MG63 (cell line): ENCODE measurements at regions not wholly inside any gene's neighbourhood (a gene's known extent, or its start where the extent isn't known, plus 50 kb on each side); places are given as distances from the start of the nearest gene placed in this dataset.
"Not testable (repeated sequence)": the region's sequence is repeated elsewhere in the genome, so short reads cannot be mapped to it uniquely, and the experiment has no call there.

Experiments
- DNase-seq: peaks from one replicate; pipeline ENCODE4 v3.0.0-alpha.2; 2020
- H3K27me3 ChIP-seq: fragments of 250-450 bp; sonication (Bioruptor Pico); 2 replicates; pipeline ENCODE4 v1.5.1; 2020; ENCODE audit warnings: mild to moderate bottlenecking, moderate library complexity
- H3K36me3 ChIP-seq: fragments of 250-450 bp; sonication (Bioruptor Pico); 2 replicates; pipeline ENCODE4 v1.5.1; 2020; ENCODE audit warnings: mild to moderate bottlenecking, moderate library complexity
- H3K4me3 ChIP-seq: fragments of 250-450 bp; sonication (Bioruptor Pico); 2 replicates; pipeline ENCODE4 v1.5.1; 2020; ENCODE audit warnings: mild to moderate bottlenecking, moderate library complexity
- H3K9me3 ChIP-seq: fragments of 250-450 bp; sonication (Bioruptor Pico); 2 replicates; pipeline ENCODE4 v1.5.1; 2020; ENCODE audit warnings: mild to moderate bottlenecking, moderate library complexity

DNA sequence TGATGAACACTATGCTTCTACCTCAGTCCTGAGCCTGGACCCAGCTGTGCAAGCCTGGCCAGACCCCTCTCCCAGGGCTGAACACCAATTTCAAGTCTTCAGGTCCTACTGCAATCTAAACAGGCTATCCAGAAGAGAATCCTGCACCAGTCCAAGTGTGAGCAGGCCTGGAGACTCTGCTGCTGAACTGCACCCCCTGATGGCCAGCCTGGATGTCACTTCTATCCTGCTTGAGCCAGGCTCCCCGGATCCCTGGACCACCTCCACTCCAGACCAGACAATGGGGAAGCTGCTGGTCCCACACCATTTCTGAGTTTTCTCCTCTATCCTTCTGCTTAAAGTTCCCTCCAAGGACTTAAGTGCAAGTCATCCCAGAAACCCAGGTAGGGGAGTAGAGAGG lies 127.3 kb upstream of the TRIM73 start:
- not testable (repeated sequence) for DNase-seq, H3K4me3 ChIP-seq, H3K9me3 ChIP-seq, H3K27me3 ChIP-seq, H3K36me3 ChIP-seq

DNA sequence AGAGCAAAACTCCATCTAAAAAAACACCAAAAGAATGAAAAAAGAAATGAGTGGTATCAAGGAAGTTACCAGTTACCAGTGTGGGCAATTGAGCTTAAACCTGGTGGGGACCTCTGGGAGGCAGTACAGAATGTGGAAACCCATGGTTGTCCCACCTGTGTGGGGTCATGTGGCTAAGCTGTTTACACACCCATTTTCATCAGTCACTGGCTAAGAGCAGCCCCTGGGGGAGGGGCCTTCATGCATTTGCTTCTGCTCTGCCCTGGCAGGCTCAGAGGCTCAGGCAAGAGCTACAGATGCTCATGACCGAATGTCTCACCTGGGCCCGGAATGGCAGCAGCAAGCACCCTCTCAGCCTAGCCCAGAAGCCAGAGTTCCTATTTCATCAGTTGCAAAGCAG lies 126.3 kb upstream of the TRIM73 start:
- not testable (repeated sequence) for H3K27me3 ChIP-seq, H3K4me3 ChIP-seq, H3K9me3 ChIP-seq, H3K36me3 ChIP-seq, DNase-seq

GRCh38 chr7:75274114-75274513 lies 121.3 kb upstream of the TRIM73 start:
- not testable (repeated sequence) for H3K27me3 ChIP-seq, H3K9me3 ChIP-seq, H3K36me3 ChIP-seq, DNase-seq, H3K4me3 ChIP-seq
